HG03520 (cell line): ENCODE measurements at regions not wholly inside any gene's neighbourhood (a gene's known extent, or its start where the extent isn't known, plus 50 kb on each side); places are given as distances from the start of the nearest gene placed in this dataset.

Source experiments
- ATAC-seq: cut with Tn5 transposase; IDR thresholded peaks from one replicate; pipeline ENCODE4 v1.9.1; 2021; ENCODE audit warnings: mild to moderate bottlenecking, moderate library complexity; ENCODE audit not compliant: unreplicated experiment

DNA sequence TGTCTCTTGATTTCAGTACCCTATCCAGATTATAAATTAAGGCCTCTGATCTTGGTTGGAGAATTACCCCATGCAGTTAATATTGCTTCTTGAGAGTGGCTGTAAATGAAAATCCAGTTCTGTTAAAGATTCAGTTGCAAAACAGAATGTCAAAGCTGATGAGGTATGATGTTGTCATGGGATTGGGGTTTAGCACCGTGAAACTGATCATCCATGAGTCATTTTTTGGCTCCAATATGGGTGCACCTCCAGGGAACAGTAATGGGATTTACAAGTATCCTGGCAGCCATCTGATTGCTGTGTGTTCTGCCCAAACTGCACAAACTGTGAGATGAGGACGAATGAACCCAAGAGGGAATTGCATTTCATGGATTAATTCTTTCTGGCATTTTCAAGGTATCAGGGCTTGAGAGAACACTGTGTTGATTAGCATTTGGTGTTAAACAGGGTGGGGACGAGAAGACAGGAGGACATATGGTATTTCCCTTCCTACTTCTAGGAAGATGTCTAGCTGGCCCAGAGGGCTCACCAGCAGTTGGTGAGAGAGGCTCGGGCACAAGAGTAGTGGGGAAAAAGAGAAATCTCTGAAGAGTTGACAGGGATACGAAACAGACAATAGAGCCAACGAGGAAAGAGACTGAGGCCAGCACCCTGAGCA lies 214.7 kb downstream of the GAS1 start:
- ATAC-seq, result no peak

DNA sequence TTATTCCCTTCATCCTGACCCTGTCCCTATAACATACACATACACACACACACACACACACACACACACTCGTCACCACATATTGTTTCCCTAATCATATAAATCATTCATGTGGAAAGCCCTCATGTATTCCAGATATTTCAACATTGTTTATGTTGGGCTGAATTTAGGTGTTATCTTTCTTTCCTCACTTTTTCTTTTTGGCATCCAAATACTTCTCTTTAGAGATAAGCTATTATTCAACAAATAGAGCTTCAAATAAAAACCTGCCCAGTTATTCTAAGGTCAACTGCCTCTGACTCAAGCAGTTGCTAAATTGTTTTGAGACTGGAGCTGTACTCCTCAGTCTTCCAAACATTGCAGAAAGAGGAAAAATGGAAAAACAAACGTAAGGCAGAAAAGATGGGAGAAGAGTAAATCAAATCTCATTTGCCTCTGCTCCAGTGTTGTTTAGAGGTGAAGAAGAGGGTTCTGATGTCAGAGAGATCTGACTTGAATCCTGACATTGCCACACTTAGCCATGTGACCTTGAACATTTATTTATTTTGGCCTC lies 215.7 kb downstream of the GAS1 start:
- ATAC-seq, result no peak

DNA sequence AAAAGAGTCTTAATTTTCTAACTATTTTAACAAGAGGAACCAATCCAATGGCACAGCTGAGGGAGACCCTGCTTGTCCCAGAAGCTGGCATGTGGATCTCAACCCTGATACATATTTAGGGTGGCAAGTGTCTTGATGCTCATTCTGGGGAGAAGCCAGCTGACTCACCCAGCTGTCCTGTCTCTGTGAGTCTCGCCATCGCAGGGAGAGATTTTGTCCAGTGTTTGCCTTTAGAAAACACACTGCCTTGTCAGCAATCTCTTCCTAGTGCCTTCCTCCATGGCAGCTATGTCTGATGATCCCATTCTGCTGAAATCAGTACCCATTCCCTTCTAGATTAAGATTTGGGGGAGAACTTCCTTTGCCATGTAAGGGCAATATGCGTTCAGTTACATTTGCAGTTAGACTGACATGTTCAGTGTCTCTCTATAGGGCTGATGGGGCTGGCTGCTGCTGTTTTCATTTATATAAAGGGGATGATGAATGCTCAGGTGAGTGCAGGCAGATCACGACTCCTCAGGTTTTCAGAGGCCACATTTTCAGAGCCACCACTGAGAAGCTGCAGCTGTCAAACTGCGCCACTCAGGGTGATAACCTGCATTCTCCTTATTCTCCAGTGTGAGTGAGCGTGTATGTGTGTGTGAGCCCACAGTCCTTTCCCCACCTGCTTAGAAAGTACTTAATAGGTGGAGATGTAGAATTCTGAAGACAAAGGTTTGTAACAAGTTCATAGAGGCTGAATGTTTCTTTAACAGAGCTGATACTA lies 217.0 kb downstream of the GAS1 start:
- no peak for ATAC-seq

DNA sequence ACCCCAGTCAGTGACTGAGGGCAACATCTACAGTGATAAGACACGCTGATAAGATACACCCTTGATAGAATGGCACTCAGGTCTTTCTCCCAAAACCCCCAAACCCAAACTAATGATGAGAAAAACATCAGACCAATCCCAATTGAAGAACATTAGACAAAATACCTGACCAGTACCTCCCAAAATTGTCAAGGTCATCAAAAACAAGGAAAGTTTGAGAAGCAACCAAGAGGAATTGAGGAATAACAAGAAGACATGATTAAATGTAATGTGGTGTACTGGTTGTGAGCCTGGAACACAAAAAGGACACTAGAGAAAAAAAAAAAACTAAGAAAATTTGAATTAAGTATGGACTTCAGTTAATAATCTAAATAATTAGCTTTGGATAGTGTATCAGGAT lies 222.8 kb downstream of the GAS1 start:
- no peak for ATAC-seq

DNA sequence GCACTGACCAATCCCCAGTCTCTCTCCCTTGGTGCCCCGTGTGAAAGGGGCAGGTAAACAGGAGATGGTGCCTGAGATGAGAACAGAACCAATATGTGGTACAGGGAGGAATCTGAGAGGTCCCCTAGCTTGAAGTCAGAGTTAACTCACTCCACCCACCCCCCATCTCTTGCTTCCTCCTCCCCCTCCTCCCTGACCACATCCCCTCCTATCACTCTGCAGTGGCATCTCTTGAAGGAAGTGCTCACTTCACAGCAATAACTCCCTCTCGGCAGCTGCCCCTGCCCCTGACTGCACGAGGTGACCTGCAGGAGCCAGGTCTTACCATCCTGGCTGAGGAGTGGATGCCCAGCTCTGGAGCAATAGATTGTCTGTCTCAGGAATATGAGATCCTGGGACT lies 224.0 kb downstream of the GAS1 start:
- no peak for ATAC-seq

DNA sequence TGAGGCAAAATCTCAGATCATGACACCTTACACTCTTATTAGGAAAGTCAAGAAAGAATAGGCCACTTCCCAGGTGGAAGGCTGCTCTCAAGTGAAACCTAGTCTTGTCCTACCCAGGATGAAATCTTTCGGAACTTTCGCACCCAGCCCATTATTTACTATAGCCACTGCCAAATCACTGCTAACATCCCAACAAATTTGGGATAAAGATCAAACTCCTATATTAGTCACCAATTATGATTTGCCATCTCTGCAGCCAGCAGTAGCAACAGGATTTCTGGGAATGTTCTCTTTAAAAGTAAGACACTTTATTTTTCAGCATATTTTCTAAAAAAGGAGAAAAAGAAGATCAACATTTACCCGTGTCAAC lies 224.6 kb downstream of the GAS1 start:
- no peak for ATAC-seq

DNA sequence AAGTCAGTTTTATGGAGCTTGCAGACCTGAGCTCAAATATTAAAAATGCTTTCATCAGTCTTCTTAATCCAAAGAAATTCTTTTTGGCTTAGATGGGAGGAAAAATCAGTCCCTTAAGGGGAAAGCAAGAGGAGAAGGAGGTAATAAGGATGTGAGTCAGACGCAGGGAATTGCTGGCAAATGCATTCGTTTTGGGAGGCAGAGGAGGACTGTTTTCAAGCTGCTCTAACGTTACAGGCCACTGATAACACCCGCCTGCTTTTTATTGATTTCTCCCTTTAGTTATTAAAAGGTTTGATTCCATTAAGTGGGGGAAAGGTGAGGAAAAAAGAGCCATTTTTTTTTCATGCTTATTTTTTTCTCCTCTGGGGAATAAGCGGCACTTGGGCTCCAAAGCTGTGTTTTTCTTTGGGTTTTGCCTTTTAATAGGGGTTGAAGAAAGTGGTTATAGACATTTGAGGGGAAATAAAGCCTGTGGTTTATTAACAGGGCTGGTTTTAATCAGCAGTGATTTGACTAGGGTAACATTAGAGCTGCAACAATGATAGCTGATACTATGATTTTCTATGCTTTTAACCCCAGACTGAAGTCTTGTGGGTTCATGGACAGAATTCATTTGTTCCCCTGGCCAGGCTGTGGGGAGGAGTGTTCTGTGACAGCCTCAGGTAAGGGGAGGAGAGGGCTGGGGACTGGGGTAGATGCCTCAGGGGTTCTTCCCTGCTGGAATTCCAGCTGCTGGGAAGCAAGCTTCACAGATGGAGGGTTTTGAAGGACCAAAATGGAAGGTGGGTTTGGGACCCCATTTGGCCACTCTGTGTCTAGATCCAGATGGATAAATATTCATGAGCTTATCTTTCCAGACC lies 225.2 kb downstream of the GAS1 start:
- ATAC-seq, result no peak

DNA sequence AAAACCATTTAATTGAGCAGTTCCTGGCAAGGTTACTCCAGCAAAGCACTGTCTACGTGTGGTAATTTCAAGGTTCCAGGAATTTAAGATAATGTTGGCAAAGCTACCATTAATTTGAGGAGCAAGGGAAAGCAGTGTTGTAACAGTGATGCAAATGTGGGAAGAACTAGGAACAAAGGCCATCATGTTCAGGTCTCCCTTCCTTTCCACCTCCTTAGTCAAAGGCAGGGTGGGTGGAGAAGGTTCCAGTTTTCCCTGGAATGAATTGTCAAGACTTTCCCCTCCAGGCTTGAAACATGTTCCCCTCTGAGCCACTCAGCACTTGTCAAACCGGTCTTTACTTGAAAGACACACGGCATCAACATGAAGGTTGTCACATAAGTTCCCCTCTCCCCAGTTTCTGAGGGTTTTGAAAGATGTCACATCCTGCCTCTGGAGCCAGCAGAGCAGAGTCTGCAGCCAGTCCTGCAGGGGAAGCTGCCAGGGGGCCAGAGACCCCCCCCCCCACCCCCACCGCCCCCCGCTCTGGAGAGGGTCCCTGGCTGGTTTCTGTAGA lies 226.0 kb downstream of the GAS1 start:
- ATAC-seq, result no peak

DNA sequence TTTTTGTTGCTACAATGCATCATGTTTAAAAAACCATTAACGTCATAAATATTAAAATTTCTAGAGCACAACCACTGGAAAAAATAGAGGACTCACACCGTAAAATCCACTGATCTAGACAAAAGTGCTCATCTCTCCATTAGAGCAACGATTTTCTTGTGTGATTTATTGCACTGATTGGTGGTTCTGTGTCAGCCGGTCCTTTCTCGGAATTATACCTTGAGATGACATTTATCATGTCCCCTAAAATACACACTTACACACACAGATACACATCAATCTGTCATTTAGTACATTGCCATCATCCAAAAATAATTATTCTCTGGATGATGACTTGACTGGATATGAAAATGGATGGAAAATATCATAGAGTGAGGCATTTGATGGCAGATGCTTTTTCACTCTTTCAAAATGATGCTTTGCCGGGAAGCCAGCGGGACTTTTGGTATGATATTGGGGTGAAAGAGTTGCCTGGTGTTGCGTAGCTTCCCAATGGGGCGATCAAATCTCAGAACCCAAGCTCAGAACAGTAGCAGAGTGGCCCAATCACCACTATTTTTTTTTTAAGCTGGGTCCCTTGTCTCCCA lies 226.6 kb downstream of the GAS1 start:
- no peak for ATAC-seq

DNA sequence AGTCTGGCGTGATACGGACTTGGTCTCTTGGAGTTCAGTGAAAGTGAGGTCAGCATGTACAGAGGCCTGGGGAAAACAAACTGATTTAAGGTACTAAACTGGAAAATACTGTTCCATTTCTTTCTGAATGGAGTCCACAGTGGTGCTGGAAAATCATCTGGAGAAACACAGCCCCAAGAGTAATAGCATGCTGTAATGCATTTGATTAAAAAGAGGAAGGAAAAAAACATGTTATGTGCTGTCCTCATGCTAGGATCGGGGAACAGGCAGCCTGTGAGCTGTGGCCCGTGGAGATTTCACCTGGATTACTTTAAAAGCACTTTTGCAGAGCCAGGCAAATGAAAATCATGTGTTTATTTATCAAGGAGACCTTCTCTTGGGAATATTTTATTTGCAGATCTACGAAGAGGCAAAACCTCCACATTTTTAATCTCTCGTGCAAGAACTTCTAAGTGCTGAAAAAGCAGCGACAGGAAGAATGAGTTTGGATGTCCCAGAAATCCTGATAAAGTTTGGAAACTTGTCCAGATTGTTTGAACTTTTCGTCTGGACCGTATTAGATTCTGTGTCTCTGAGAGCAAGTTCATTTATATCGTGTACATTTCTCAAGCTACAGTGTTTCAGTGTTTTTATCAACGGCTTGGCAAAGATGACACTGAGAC lies 228.8 kb downstream of the GAS1 start:
- no peak for ATAC-seq

DNA sequence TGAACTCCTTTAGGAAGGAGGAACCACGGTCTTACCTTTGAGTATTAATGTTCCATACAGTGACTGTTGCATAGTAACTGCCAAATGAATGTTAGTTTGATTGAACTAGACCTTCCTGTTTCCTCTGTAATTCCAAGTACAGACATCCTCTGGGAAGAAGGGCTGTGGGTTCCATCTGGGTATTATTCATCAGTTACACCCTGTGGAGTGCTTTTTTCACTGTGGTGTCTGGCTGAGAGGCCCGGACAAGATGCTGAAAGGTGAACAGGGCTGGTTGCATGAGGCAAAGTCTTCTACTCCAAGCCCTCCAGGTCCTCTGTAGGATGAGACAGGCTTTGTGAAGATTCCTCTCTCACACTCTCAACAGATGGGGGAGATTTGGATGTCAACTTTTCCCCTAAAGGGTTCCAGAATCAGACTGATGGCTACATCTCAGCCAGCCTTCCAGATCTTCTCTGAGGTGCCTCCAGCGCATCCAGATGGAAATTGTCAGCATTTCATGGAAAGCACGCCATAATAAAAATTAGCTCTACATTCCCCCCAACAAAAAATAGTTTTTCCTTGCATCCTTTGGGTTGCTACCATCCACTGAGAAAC lies 230.9 kb downstream of the GAS1 start:
- no peak for ATAC-seq

DNA sequence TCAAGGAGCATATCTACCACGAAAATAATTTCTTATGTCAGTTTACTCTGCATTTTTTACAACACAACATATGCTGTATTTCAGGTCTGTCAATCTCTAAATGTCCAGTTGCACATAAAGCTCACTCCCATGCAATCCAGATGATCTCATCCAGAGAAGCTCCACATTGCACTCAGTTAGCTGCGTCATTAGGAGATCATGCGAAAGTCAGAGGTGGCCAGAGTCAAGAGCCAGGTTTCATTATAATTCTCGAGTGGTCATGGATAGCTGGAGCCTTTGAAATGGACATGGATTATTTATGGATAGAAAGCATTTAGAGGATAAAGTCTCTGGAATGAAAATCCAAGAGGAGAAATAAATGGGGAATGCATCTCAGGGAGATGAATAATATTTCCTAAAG lies 232.3 kb downstream of the GAS1 start:
- no peak for ATAC-seq

DNA sequence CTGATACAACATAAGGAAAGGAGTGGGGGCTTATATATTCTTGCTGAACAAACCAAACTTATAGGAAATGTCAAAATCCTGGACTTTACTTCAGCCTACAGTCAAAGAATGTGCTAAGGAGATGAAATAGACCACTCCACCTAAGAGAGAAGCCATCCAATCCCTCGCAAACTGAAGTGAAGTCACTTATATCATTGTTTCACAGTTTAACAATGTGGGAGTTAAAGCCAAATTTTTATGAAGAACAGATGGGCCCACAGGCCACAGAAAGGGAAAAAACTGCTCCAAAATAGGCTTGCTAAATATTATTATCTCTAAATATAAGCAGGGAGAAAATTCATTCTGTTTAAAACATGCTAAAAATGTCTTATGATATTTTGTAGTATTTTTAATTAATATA lies 233.3 kb downstream of the GAS1 start:
- no peak for ATAC-seq

DNA sequence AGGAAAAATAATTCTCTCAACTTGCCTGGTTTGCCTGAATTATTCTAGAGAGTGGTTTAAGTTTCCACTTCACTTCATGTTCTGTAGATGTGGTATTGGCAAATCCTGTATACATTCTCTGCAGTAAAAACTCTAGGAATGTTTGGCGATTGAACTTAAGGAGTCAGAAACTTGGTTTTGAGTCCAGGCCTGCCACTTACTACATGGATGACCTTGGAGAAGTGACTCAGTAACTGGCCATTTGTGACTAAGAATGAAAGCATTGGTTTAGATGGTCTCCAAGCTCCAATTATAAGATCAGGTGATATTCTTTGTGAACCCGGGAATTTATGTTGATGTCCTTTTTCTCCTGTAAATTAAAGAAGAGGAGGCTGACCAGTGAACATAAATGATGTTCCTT lies 233.8 kb downstream of the GAS1 start:
- ATAC-seq, result no peak

DNA sequence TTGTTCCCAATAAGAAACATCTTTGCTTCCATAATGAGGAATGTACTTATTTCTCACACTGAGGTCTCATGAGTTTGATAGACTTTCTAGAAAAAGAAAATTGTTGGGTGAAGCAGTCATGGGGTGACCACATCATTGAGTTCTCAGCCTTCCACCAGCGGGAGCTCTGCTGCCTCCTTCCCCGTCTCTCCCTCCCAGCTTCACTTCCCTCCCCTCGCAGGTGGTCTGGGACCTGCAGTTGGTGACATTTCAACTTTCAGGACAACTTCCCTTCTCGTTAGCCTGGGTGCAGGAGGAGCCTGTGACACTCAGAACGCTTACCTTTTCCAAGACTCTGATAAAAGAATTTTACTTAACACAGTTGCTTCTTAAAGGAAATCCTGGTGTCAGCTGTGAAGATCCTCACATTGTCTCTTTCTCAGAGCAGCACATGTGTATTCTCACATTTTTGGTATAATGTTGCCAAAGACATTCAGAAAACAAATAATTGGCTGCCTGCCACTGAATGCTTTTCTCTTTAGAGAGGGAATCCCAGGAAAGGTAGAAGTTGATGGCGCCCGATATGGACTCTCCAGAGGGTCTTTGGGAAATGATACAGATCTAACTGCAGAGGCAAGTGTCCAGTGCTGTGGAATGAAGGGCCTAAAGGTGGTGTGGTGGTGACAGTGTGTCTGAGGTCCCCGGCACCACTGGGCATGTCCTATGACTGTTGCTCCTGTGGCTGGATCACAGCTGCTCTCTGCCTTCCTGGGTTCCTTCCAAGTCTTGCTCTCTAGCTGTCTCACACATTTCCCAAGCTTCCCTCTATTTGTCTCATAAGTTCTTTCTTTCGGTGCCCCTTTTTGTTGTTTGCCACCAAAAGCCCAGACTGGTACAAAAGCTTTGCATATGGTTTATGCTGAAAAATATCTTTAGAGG lies 238.1 kb downstream of the GAS1 start:
- no peak for ATAC-seq

DNA sequence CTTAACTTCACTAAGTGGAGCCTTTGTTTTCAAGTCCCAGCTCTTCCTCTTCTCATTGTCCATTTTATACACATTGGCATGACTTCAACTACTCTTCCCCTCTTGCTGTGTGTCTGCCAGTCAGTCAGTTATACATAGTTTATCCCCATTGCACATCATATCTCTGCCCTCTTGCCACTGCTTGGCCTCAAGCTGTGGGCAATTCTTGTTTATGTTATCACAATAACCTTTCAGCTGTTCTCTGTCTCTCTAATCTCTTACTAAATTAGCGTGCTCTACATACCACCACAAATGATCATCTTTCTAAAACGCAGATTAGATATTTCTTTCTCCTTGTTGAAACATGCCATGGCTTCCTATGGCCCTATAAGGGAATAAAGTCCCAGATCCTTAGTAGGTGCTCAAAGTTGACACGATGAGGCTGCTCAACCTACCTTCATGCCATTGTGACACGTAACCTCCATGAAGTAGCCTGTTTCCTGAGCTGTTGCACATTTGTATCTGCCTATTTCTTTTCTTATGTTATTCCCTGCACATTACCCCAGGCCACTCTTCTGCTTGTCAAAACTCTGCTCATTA lies 239.3 kb downstream of the GAS1 start:
- ATAC-seq, result no peak

DNA sequence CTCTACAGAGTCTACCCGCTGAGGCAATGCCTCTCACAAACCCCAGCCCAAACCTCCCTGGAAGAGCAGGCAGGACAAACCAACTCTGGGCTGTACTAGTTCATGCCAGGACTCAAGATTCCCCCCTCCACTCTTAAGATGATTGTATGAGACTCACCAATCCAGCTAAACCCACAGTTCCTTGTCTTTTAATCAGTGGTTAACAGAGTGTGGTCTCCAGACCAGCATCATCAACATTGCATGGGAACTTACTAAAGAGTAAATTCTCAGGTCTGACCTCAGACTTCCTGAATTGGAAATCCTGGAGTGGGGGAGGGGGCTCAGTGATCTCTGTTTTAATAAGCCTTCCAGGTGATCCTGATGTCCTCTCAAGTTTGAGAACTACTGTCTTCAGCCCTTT lies 240.9 kb downstream of the GAS1 start:
- ATAC-seq, result no peak

DNA sequence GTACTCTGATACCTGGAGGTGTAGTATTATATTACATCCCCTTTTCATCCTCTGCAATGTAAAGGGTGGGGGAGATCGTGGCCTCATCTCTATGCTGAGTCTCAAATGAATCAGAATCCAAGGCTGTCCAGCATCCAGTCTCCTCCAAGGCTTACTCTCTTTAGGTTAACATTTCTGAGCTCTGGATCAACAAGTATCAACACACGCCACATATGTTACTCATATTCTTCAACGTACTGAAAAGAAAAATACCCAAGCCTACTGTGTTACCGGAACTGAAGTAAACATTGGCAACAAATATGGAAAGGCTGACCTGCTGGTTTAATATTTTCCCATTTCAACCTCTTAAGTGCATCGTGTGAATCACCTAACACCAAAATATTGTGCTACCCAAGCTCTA lies 241.8 kb downstream of the GAS1 start:
- ATAC-seq, result no peak

DNA sequence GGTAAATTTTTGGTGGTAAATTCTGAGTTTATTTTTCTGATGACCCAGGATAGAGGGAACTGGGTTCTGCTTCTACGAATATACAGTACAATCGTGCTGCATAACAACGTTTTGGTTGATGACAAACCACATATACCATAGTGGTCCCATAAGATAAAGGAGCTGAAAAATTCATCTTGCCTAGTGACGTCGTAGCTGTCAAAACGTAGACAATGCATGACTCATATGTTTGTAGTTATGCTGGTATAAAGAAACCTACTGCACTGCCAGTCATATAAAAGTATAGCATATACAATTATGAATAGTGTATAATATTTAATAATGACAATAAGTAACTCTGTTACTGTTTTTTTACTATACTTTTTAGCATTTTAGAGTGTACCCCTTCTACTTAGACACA lies 244.0 kb downstream of the GAS1 start:
- no peak for ATAC-seq
